ENCODE measurements at regions not wholly inside any gene's neighbourhood (a gene's known extent, or its start where the extent isn't known, plus 50 kb on each side); places are given as distances from the start of the nearest gene placed in this dataset.

DNA sequence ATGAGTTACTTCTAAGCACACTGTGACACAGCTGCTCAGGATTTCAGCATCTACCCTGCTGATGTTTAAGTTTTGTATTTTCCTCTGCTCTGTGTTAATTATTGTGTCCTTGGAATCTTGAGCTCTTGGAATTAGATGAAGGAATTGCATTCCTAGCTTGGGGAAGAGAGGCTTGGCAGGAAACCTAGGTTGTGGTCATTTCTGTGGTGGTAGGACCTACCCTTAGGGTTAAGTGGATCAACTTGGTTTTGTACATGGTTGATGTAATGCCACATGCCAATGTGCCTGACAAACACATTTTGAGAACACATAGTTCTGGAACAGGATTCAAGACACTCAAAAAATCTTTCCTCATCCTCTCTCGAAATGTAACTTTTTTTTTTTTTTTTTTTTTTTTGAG lies 264.5 kb upstream of the MEX3C start:
- Histone ChIP-seq H2BK12ac (ENCODE audit: insufficient read length, low read depth, low read length) (no peak overlapping the region), H3K4ac (ENCODE audit: low read depth, low read length) (no peak overlapping the region), H3K9ac (ENCODE audit: extremely low read depth, insufficient read length, low read length) (no peak overlapping the region), H3T11ph (ENCODE audit: low read length) (no peak overlapping the region), H3K79me1 (ENCODE audit: insufficient read depth, low read depth, low read length, poor library complexity, severe bottlenecking) (no peaks in the 10 kb centered on the region), H3K27ac (ENCODE audit: insufficient read length, low read depth, low read length) (no peak overlapping the region), H3K23me2 (ENCODE audit: insufficient read length, low read depth, low read length, poor library complexity, severe bottlenecking) (no peaks in the 10 kb centered on the region), H2AFZ (ENCODE audit: low read length) (no peak overlapping the region), H3K14ac (ENCODE audit: insufficient read depth, low read length) (no peak overlapping the region), H2BK5ac (ENCODE audit: insufficient read length, low read length) (no peak overlapping the region), H2AK5ac (ENCODE audit: insufficient read length, low read length) (no peak overlapping the region), H3K18ac (ENCODE audit: insufficient read length, low read depth, low read length) (no peak overlapping the region), H4K5ac (ENCODE audit: insufficient read length, low read depth, low read length) (no peak overlapping the region), H4K20me1 (ENCODE audit: control insufficient read depth, insufficient read depth, insufficient read length) (no peaks in the 10 kb centered on the region), H3K4me1 (ENCODE audit: insufficient read depth, low read length) (peaks cover 2% of the 10 kb centered on the region; the same call in 1 of the 2 replicates), H4K8ac (replicated peaks; ENCODE audit: insufficient read length, low read depth, low read length) (no peak overlapping the region), H2BK15ac (ENCODE audit: low read depth, low read length) (no peak overlapping the region), H3K9me3 (ENCODE audit: control insufficient read depth, low read depth, low read length) (no peaks in the 10 kb centered on the region), H3K27me3 (ENCODE audit: insufficient read depth, low read length) (no peaks in the 10 kb centered on the region), H4K91ac (ENCODE audit: insufficient read length, low read depth, low read length) (no peak overlapping the region), H3K4me2 (ENCODE audit: insufficient read depth, insufficient read length, low read length) (no peak overlapping the region), H3K79me2 (ENCODE audit: insufficient read depth, low read length) (no peaks in the 10 kb centered on the region), H2BK20ac (ENCODE audit: low read depth, low read length, poor library complexity, severe bottlenecking) (no peak overlapping the region), H2BK120ac (ENCODE audit: low read depth, low read length, poor library complexity, severe bottlenecking) (no peak overlapping the region), H3K23ac (ENCODE audit: insufficient read length, low read depth, low read length) (no peak overlapping the region), H3K56ac (ENCODE audit: insufficient read length, low read depth, low read length) (no peak overlapping the region)
- peaks cover 3% of the 10 kb centered on the region in 2 experiments; a peak in 3 of 5 replicates for H3K9me3 Mint-ChIP-seq
- TF ChIP-seq CTCF (conservative IDR thresholded peaks at IDR 0.05): no peak
- no peak overlapping the region for H3K27ac Mint-ChIP-seq
- H3K36me3 Mint-ChIP-seq (ENCODE audit: insufficient read depth in 1 of 3, low read depth in 3 of 3): peaks cover 0 to 5% (median 3%) of the 10 kb centered on the region in 3 experiments; a peak in 5 of 7 replicates
- H3K4me1 Mint-ChIP-seq: peaks cover 22 to 24% of the 10 kb centered on the region in 2 experiments
- no CpG with 5 or more reads among the region's 1 CpG for WGBS (ENCODE audit: extremely low coverage, insufficient read length, low lambda C conversion rate)
- no peak overlapping the region for H3K4me3 Mint-ChIP-seq
- H3K27me3 Mint-ChIP-seq (ENCODE audit: low read depth): no peaks in the 10 kb centered on the region
- DNase-seq: no peak
